ENCODE measurements at regions not wholly inside any gene's neighbourhood (a gene's known extent, or its start where the extent isn't known, plus 50 kb on each side); places are given as distances from the start of the nearest gene placed in this dataset.

DNA sequence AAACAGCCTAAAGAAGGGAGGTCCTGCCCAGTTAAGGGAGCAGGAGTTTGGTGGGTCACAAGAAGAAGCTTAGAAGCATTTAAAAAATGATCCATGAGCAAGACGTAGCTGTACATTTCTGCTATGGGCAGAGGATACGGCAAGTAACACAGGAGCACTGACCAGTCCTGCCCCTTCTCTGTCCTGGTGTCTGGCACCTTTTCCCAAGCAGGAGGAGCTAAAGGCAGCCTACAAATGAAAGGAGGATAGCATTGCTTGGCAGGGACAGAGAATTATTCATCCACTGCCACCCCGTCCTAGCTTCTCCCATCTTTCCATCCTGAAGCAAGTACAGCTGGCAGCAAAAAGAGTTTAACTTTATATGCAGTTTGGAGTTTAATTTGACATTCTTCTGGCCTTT is 1077.6 kb downstream of the TYW1 start:
- TF ChIP-seq, protein P1, sequence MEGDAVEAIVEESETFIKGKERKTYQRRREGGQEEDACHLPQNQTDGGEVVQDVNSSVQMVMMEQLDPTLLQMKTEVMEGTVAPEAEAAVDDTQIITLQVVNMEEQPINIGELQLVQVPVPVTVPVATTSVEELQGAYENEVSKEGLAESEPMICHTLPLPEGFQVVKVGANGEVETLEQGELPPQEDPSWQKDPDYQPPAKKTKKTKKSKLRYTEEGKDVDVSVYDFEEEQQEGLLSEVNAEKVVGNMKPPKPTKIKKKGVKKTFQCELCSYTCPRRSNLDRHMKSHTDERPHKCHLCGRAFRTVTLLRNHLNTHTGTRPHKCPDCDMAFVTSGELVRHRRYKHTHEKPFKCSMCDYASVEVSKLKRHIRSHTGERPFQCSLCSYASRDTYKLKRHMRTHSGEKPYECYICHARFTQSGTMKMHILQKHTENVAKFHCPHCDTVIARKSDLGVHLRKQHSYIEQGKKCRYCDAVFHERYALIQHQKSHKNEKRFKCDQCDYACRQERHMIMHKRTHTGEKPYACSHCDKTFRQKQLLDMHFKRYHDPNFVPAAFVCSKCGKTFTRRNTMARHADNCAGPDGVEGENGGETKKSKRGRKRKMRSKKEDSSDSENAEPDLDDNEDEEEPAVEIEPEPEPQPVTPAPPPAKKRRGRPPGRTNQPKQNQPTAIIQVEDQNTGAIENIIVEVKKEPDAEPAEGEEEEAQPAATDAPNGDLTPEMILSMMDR (IDR thresholded peaks at IDR 0.05; ENCODE audit: low read depth, low read length, missing input control): no peak
- no peak for TF ChIP-seq GABPA (IDR thresholded peaks at IDR 0.05 in 1 of 2, conservative IDR thresholded peaks at IDR 0.05 in 1 of 2)
- TF ChIP-seq, protein P2, sequence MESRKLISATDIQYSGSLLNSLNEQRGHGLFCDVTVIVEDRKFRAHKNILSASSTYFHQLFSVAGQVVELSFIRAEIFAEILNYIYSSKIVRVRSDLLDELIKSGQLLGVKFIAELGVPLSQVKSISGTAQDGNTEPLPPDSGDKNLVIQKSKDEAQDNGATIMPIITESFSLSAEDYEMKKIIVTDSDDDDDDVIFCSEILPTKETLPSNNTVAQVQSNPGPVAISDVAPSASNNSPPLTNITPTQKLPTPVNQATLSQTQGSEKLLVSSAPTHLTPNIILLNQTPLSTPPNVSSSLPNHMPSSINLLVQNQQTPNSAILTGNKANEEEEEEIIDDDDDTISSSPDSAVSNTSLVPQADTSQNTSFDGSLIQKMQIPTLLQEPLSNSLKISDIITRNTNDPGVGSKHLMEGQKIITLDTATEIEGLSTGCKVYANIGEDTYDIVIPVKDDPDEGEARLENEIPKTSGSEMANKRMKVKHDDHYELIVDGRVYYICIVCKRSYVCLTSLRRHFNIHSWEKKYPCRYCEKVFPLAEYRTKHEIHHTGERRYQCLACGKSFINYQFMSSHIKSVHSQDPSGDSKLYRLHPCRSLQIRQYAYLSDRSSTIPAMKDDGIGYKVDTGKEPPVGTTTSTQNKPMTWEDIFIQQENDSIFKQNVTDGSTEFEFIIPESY (IDR thresholded peaks at IDR 0.05): no peak
- TF ChIP-seq RAD21 (IDR thresholded peaks at IDR 0.05): no peak
- TF ChIP-seq, protein P3, sequence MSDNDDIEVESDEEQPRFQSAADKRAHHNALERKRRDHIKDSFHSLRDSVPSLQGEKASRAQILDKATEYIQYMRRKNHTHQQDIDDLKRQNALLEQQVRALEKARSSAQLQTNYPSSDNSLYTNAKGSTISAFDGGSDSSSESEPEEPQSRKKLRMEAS (IDR thresholded peaks at IDR 0.05): no peak
- no peak for TF ChIP-seq FOXA1 (IDR thresholded peaks at IDR 0.05)
- no peak for TF ChIP-seq TAF1 (conservative IDR thresholded peaks at IDR 0.05)
- no peak for TF ChIP-seq SP1 (IDR thresholded peaks at IDR 0.05)
